ENCODE measurements at regions not wholly inside any gene's neighbourhood (a gene's known extent, or its start where the extent isn't known, plus 50 kb on each side); places are given as distances from the start of the nearest gene placed in this dataset.
A peak's percentile ranks its signal among the peaks of the same experiment; 100 is the strongest.

DNA sequence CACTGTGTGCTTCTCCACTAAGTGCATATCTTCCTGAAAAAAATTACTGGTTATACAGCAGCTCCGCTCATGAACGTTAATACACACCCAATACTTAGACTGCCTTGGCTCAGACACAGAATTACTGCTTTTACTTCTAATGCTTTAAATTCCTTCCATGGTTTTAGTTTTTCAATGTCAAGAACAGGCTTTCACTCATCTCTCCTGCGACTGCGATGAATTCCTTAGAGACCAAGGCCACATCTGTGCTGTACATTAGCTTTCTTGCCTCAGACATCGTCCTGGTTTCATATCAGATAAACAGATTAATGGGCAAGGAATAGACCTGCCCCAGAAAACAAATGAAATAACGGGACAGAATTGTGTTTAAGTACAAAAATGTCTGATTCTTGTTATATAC is 120.2 kb downstream of the CYP26A1 start:
- Mint-ChIP-seq H3K4me3 (no peak overlapping the region), H3K27ac (no peak overlapping the region), H3K9me3 (no peaks in the 10 kb centered on the region), H3K36me3 (ENCODE audit: low read depth) (no peaks in the 10 kb centered on the region), H3K27me3 (peaks cover 23% of the 10 kb centered on the region), H3K4me1 (peaks cover 3% of the 10 kb centered on the region)
- ATAC-seq (replicated peaks) = no peak

DNA sequence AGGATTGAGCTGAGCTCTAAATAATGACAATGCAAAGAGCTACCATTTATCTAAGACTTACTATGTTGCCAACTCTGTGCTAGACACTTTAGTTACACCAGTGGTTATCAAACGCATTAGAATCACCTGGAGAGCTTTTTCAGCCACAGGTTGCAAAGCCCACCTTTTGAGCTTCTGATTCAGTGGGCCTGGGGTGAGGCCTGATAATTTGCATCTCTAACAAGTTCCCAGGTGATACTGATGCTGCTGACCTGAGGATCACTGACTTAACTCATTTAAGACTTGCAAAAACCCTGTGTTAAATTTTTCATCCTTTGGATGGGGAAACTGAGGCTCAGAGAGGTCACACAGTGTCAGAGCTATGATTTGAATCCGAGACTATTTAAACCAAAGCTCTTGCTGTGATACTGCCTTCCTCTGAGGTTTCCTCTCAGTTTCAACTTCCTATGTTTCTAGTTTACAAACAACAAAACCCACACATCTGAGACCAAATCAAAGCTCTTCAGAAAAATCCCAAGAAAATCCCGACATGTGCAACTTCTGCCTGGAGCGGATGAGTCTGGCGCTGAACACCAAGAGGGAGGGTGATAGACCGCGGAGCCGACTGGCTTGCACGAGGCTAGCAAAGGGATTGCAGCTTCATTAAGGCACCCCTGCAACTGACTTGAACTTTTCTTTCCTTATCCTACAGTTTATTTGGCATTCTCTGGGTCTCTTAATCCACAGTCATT is 124.9 kb downstream of the CYP26A1 start:
- no peaks in the 10 kb centered on the region for H3K36me3 Mint-ChIP-seq (ENCODE audit: low read depth)
- H3K9me3 Mint-ChIP-seq = no peaks in the 10 kb centered on the region
- no peak for ATAC-seq (replicated peaks)
- peaks cover 11% of the 10 kb centered on the region for H3K4me1 Mint-ChIP-seq
- peak overlapping the region; percentile 34 for H3K4me3 Mint-ChIP-seq
- H3K27ac Mint-ChIP-seq = no peak overlapping the region
- peaks cover 16% of the 10 kb centered on the region for H3K27me3 Mint-ChIP-seq

DNA sequence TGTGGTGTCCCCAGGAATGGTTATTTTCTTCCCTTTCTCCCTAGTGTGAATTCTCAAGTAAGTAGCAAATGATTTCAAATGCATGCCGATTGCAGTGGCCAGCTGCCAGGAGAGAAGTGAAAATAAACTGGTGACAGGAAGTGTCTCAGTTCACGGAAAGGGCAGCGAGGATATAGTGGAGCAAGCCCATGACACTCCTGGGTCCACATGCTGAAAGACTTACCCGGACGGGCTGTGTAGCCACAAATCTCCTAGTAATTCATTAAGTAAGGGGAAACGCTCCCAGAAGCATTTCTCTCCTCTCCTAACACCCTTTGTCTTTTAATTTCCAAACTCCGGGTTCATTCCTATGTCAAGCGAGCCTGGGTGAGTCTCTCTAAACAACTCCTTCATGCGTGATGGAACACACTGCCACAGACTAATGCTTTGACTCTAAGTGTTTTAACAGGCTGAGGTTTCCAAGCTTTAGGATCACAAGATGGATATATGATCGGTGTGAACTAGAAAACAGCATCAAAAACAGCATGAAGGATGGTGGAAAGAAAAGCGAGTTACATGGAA is 125.6 kb downstream of the CYP26A1 start:
- Mint-ChIP-seq H3K27ac (no peak overlapping the region), H3K9me3 (no peaks in the 10 kb centered on the region), H3K27me3 (peaks cover 12% of the 10 kb centered on the region), H3K36me3 (ENCODE audit: low read depth) (no peaks in the 10 kb centered on the region), H3K4me3 (peak overlapping the region; percentile 34), H3K4me1 (peaks cover 11% of the 10 kb centered on the region)
- ATAC-seq (replicated peaks) = no peak

DNA sequence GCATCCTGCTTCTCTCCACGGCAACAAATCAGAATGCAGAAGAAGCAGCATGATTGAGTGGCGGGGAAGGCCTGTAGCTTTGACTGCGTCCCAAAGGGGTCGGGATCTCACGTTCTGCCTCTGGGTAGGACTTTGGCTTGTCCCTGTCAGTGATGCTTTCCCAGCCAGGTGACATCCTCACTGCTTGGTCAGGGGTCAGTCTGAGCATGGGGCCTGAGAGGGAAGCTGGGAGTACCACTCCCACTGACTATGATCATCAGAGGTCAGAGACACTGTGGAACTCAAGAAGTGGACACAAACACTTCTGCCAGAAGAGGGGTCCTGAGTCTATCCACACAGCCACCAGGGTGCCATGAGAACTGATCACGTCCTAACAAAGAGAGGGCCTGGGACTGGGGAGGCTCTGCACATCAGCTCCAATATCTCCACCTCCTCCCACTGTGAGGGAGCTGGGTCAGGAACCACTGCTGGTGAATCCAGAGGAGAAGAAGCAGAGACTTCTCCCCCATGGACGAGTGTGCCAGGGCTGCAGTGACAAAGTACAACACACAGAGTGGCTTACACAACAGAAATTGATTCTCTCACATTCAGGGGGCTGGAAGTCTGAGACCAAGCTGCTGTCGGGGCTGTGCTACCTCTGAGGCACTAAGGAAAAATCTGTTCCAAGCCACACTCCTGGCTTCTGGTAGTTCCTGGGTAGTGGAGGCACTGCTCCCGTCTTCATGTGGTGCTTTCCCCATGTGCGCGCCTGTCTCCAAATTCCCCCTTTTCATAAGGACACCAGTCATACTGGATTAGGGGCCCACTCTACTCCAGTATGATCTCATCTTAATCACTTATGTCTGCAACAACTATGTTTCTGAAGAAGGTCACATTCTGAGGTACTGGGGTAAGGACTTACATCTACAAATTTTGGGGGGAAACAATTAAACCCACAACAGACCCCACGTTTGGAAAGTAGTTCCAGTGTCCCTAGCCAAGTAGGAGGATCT is 131.1 kb downstream of the CYP26A1 start:
- Mint-ChIP-seq H3K4me1 (no peaks in the 10 kb centered on the region), H3K4me3 (no peak overlapping the region), H3K27me3 (no peaks in the 10 kb centered on the region), H3K36me3 (ENCODE audit: low read depth) (no peaks in the 10 kb centered on the region), H3K27ac (no peak overlapping the region), H3K9me3 (no peaks in the 10 kb centered on the region)
- ATAC-seq (replicated peaks) = no peak

DNA sequence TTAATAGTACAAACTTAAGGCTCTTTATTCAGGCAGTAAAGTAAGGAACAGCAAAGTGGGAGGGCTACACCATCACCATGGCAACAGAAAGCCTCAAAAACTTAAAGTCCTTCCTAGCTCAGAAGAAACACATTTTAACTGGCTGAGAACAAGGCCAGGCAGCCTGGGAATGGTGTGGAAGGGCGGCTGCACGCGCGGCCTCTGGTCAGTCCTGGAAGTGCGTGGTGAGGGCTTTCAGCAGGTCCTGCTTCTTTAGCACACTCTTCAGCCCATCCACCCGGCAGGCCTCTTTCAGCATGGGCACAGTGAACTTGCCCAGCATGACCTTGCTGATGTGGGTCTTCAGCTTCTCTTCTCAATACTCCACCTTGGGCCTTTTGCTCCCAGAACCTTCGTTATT is 133.0 kb downstream of the CYP26A1 start:
- Mint-ChIP-seq H3K27me3 (no peaks in the 10 kb centered on the region), H3K36me3 (ENCODE audit: low read depth) (no peaks in the 10 kb centered on the region), H3K4me3 (no peak overlapping the region), H3K9me3 (no peaks in the 10 kb centered on the region), H3K4me1 (no peaks in the 10 kb centered on the region), H3K27ac (no peak overlapping the region)
- no peak for ATAC-seq (replicated peaks)

DNA sequence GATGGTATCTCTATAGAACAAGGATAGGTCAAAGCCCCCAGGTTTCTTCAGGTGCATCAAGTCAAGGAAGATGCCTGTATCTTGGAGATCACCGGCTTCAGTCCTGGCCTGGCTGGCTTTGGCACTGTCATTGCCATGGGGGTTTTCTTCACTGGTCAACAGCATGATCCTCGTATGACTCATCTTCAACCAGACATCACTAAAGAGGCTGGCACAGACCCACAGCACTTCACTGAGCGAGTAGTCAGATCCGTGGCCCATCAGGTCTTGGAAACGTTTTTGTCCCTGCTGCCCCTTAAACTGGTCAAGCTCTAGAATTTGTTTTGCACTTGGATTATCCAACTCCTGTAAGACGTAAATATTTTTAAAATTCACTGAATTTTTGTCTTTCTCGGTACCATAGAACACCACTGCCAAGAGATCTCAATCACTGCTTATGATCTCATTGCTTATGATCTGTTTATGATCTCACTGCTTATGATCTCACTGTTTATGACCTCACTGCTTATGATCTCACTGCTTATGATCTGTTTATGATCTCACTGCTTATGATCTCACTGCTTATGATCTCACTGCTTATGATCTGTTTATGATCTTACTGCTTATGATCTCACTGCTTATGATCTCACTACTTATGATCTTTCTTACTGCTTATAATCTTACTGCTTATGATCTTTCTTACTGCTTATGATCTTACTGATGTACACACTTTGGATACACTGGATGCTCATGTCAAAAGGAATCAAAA is 135.2 kb downstream of the CYP26A1 start:
- Mint-ChIP-seq H3K4me1 (no peaks in the 10 kb centered on the region), H3K9me3 (no peaks in the 10 kb centered on the region), H3K27me3 (no peaks in the 10 kb centered on the region), H3K4me3 (no peak overlapping the region), H3K36me3 (ENCODE audit: low read depth) (no peaks in the 10 kb centered on the region), H3K27ac (no peak overlapping the region)
- peak; percentile 18 for ATAC-seq (replicated peaks)

DNA sequence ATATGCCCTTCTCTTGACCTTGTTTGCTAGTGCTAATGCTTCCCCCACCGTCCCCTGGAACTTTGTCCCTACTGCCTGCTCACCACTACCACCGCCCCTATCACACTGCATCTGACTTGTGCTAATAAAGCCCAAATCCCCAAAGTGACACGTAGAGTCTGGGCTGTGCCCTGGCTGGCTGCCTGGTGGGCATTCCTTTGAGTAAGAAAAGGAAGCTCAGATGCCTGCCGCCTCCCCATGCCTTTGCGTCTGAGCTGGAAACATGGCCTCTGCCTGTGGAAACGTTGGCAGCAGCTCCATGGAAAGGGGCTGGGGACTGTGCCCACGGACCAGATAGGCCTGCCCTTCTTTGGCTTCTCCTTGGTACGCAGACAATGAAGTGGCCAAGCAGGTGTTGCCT is 138.3 kb downstream of the CYP26A1 start:
- H3K4me1 Mint-ChIP-seq = no peaks in the 10 kb centered on the region
- no peak for ATAC-seq (replicated peaks)
- peaks cover 6% of the 10 kb centered on the region for H3K27me3 Mint-ChIP-seq
- no peak overlapping the region for H3K27ac Mint-ChIP-seq
- no peaks in the 10 kb centered on the region for H3K36me3 Mint-ChIP-seq (ENCODE audit: low read depth)
- no peaks in the 10 kb centered on the region for H3K9me3 Mint-ChIP-seq
- H3K4me3 Mint-ChIP-seq = no peak overlapping the region

DNA sequence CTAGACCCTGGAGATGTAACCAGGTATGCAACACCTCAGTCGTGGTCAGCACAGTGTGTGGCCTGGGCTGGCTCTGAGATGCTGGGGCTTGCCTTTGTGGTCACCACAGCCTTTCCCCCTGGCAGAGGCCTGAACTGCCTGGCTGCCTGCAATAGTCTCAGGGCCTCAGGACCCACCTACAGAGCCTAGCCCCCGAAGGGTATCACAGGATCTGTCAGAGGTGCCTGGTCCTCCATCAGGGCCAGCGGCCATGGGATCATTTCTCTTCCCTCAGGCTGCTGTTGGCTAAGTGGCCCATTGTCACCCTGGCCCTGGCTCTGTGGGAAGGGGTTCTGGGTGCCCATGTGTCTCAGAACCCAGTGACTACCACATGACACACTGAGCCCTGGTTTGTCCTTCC is 141.6 kb downstream of the CYP26A1 start:
- H3K36me3 Mint-ChIP-seq (ENCODE audit: low read depth) = no peaks in the 10 kb centered on the region
- no peak overlapping the region for H3K27ac Mint-ChIP-seq
- H3K4me3 Mint-ChIP-seq = no peak overlapping the region

DNA sequence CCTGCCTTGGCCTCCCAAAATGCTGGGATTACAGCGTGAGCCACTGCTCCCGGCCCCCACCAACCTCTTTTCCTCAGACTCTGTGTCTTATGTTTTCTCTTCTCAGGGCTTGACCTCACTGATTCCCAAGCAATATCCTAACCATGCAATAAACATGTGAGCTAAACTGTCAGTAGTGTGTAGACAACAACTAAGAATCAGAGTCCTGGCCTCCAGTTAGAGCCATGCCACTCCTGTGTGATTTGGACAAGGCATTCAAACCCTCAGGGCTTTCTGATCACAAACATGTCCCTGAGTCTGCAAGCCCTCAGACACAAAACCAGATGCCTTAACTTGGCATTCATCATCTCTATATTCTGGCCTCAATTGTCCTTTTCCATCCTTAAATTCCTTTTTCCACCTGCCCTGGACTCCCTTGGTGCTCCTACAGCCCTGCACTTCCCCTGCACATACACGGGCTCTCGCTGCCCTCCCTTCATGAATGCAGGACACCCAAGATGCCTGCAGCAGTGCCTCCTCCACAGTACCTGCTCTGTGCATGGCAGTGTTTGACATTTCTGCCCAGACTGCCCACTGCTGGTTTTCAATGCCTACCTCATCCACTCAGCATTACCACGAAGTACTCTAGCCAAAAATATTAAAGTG is 142.8 kb downstream of the CYP26A1 start:
- no peak overlapping the region for H3K4me3 Mint-ChIP-seq
- H3K27me3 Mint-ChIP-seq = peaks cover 11% of the 10 kb centered on the region
- peak overlapping the region; percentile 7 for H3K27ac Mint-ChIP-seq
- ATAC-seq (replicated peaks) = no peak
- no peaks in the 10 kb centered on the region for H3K9me3 Mint-ChIP-seq
- H3K4me1 Mint-ChIP-seq = no peaks in the 10 kb centered on the region
- H3K36me3 Mint-ChIP-seq (ENCODE audit: low read depth) = no peaks in the 10 kb centered on the region

More for the DNA sequence above, 141.6 kb downstream of the CYP26A1 start:
- peaks cover 11% of the 10 kb centered on the region for H3K27me3 Mint-ChIP-seq
- no peak for ATAC-seq (replicated peaks)
- H3K9me3 Mint-ChIP-seq = no peaks in the 10 kb centered on the region
- H3K4me1 Mint-ChIP-seq = no peaks in the 10 kb centered on the region

DNA sequence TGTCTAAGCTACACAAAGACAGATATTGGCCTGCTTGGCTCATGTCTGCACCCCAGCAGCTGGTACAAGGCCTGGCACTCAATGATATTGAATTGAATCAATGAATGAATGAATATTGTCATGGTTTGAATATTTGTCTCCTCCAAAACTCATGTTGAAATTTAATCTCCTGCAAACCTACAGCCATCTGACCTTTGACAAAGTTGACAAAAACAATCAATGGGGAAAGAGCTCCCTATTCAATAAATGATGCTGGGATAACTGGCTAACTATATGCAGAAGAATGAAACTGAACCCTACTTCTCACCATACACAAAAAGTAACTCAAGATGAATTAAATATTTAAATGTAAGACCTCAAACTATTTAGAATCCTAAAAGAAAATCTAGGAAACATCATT is 144.7 kb downstream of the CYP26A1 start:
- H3K4me1 Mint-ChIP-seq = no peaks in the 10 kb centered on the region
- H3K36me3 Mint-ChIP-seq (ENCODE audit: low read depth) = no peaks in the 10 kb centered on the region
- no peaks in the 10 kb centered on the region for H3K9me3 Mint-ChIP-seq
- ATAC-seq (replicated peaks) = no peak
- no peak overlapping the region for H3K4me3 Mint-ChIP-seq
- peaks cover 11% of the 10 kb centered on the region for H3K27me3 Mint-ChIP-seq
- H3K27ac Mint-ChIP-seq = no peak overlapping the region

DNA sequence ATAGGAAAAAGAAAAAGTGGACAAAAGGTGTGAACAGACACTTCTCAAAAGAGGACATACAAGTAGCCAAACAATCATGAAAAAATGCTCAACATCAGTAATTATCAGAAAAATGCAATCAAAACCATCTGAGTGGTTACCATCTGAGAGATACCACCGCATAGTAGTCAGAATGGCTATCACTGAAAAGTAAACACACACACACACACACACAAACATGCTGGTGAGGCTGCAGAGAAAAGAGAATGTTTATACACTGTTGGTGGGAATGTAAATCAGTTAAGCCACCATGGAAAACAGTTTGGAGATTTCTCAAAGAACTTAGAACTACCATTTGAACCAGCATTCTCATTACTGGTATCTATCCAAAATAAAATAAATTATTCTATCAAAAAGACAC is 145.7 kb downstream of the CYP26A1 start:
- no peak for ATAC-seq (replicated peaks)
- no peaks in the 10 kb centered on the region for H3K36me3 Mint-ChIP-seq (ENCODE audit: low read depth)
- H3K4me1 Mint-ChIP-seq = no peaks in the 10 kb centered on the region
- no peaks in the 10 kb centered on the region for H3K9me3 Mint-ChIP-seq
- no peak overlapping the region for H3K27ac Mint-ChIP-seq
- H3K27me3 Mint-ChIP-seq = peaks cover 11% of the 10 kb centered on the region
- no peak overlapping the region for H3K4me3 Mint-ChIP-seq

DNA sequence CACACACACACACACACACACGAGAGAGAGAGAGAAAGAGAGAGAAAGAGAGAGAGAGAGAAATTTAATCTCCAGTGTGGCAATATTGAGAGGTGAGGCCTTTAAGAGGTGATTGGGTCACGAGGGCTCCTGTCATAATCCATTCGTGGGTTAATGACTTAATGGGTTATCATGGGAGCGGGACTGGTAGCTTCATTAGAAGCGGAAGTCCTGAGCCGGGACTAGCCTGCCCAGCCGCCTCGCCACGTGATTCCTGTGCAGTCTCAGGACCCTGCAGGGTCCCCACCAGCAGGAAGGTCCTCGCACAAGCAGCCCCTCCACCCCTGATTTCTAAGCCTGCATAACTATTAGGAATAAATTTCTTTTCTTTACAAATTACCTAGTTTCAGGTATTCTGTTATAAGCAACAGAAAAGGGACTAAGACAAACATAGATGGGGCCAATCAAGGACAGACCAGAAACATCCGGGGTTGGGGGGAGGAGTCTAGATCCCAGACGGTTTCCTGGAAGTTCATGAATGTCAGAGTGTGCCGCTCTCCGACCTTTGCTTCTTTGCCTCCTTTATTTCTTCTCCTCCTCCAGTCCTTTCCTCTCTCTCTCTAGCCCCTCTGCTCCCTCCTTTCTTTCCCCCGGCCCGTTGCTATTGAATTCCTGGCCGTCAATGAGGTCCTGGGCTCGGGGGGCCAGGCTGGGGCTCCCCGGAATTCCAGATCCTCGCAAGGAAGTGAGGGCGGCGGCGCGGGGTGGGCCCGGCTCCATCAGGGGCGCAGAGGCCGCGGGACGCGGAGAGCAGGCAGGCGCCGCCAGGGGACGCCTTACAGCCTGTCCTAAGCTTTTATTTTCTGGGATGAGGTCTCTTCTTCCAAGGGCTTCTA is 146.8 kb downstream of the CYP26A1 start:
- no peak for ATAC-seq (replicated peaks)
- H3K27ac Mint-ChIP-seq = no peak overlapping the region
- H3K9me3 Mint-ChIP-seq = no peaks in the 10 kb centered on the region
- H3K4me1 Mint-ChIP-seq = no peaks in the 10 kb centered on the region
- H3K36me3 Mint-ChIP-seq (ENCODE audit: low read depth) = no peaks in the 10 kb centered on the region
- H3K4me3 Mint-ChIP-seq = no peak overlapping the region
- H3K27me3 Mint-ChIP-seq = peaks cover 8% of the 10 kb centered on the region

DNA sequence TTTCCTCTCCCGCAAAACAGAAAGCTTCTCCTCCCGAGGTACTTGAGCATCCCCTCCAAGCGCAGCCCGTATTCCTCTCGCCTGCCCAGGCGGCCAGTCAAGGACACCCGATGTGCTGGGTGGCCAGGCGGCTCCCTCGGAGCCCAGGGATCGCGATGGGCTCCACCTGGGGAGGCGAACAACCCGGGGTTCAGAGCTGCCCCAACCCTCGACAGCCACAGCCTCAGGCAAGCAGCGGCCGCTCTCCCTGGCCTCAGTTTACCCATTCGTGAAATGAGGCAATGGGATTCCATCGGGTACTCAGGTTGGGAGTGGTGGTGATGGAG is 147.4 kb downstream of the CYP26A1 start:
- H3K27me3 Mint-ChIP-seq = peaks cover 8% of the 10 kb centered on the region
- ATAC-seq (replicated peaks) = no peak
- H3K9me3 Mint-ChIP-seq = no peaks in the 10 kb centered on the region
- H3K27ac Mint-ChIP-seq = no peak overlapping the region
- H3K4me3 Mint-ChIP-seq = no peak overlapping the region
- no peaks in the 10 kb centered on the region for H3K36me3 Mint-ChIP-seq (ENCODE audit: low read depth)
- no peaks in the 10 kb centered on the region for H3K4me1 Mint-ChIP-seq
